ENCODE measurements at regions not wholly inside any gene's neighbourhood (a gene's known extent, or its start where the extent isn't known, plus 50 kb on each side); places are given as distances from the start of the nearest gene placed in this dataset.
"Not testable (repeated sequence)": the region's sequence is repeated elsewhere in the genome, so short reads cannot be mapped to it uniquely, and the experiment has no call there.

- DNase-seq = no peak
Observed at GRCh38 chr7:125090596-125090995, 161.0 kb upstream of the POT1 start.

GRCh38 chr7:125089171-125089570 lies 159.5 kb upstream of the POT1 start:
- no peak for DNase-seq

- no peak for DNase-seq
Observed at GRCh38 chr7:125088555-125088954, 158.9 kb upstream of the POT1 start.

GRCh38 chr7:125085084-125085483 lies 155.5 kb upstream of the POT1 start:
- DNase-seq = no peak

GRCh38 chr7:125084196-125084595 lies 154.6 kb upstream of the POT1 start:
- DNase-seq = no peak

GRCh38 chr7:125074141-125074540 lies 144.5 kb upstream of the POT1 start:
- no peak for DNase-seq

- no peak for DNase-seq
Observed at GRCh38 chr7:125065546-125065945, 135.9 kb upstream of the POT1 start.

GRCh38 chr7:125065001-125065400 lies 135.4 kb upstream of the POT1 start:
- no peak for DNase-seq

- DNase-seq = peak; percentile 16 to 45
Observed at GRCh38 chr7:125061776-125062397, 132.3 kb upstream of the POT1 start.

GRCh38 chr7:125061083-125061745 lies 131.6 kb upstream of the POT1 start:
- not testable (repeated sequence) for DNase-seq

GRCh38 chr7:125059861-125060456 lies 130.3 kb upstream of the POT1 start:
- peak; percentile 45 to 57 for DNase-seq

GRCh38 chr7:125057963-125058362 lies 128.3 kb upstream of the POT1 start:
- DNase-seq = no peak

- no peak for DNase-seq
Observed at GRCh38 chr7:125055376-125055775, 125.8 kb upstream of the POT1 start.

- DNase-seq = no peak
Observed at GRCh38 chr7:125046767-125047166, 117.1 kb upstream of the POT1 start.

- DNase-seq = no peak
Observed at GRCh38 chr7:125033506-125033905, 103.9 kb upstream of the POT1 start.

- DNase-seq = no peak
Observed at GRCh38 chr7:125032943-125033342, 103.3 kb upstream of the POT1 start.

GRCh38 chr7:125030756-125031387 lies 101.2 kb upstream of the POT1 start:
- DNase-seq = no peak

- no peak for DNase-seq
Observed at GRCh38 chr7:125025620-125026019, 96.0 kb upstream of the POT1 start.

- no peak for DNase-seq
Observed at GRCh38 chr7:125020801-125021200, 91.2 kb upstream of the POT1 start.

- no peak for DNase-seq
Observed at GRCh38 chr7:125010540-125010939, 80.9 kb upstream of the POT1 start.

GRCh38 chr7:124996778-124997177 lies 67.2 kb upstream of the POT1 start:
- peak; percentile 6 to 16 for DNase-seq

- no peak for DNase-seq
Observed at GRCh38 chr7:124992851-124993562, 63.4 kb upstream of the POT1 start.

GRCh38 chr7:124989911-124990310 lies 60.3 kb upstream of the POT1 start:
- DNase-seq = no peak
